Fibroblast of skin of right quadriceps (primary cell): ENCODE measurements at regions not wholly inside any gene's neighbourhood (a gene's known extent, or its start where the extent isn't known, plus 50 kb on each side); places are given as distances from the start of the nearest gene placed in this dataset.
"Not testable (repeated sequence)": the region's sequence is repeated elsewhere in the genome, so short reads cannot be mapped to it uniquely, and the experiment has no call there.

Experiments
- DNase-seq: peaks from one replicate; pipeline ENCODE4 v3.0.0-alpha.2; 2013

- no peak for DNase-seq
Measured at GRCh38 chr6:9921366-9921765, 493.5 kb downstream of the TFAP2A start.

GRCh38 chr6:9914951-9915350, 499.9 kb downstream of the TFAP2A start:
- no peak for DNase-seq

- no peak for DNase-seq
Measured at GRCh38 chr6:9901376-9901775, 513.5 kb downstream of the TFAP2A start.

- no peak for DNase-seq
Measured at GRCh38 chr6:9896806-9897205, 518.1 kb downstream of the TFAP2A start.

GRCh38 chr6:9890893-9891292, 524.0 kb downstream of the TFAP2A start:
- DNase-seq = no peak

- DNase-seq = no peak
Measured at GRCh38 chr6:9890469-9890868, 524.4 kb downstream of the TFAP2A start.

- no peak for DNase-seq
Measured at GRCh38 chr6:9878535-9878934, 536.3 kb downstream of the TFAP2A start.

- DNase-seq = no peak
Measured at GRCh38 chr6:9875605-9876353, 539.1 kb downstream of the TFAP2A start.

GRCh38 chr6:9862603-9863167, 552.2 kb downstream of the TFAP2A start:
- DNase-seq = no peak

- DNase-seq = no peak
Measured at GRCh38 chr6:9851541-9852380, 563.1 kb downstream of the TFAP2A start.

- DNase-seq = no peak
Measured at GRCh38 chr6:9851006-9851405, 563.9 kb downstream of the TFAP2A start.

- no peak for DNase-seq
Measured at GRCh38 chr6:9848094-9848493, 566.8 kb downstream of the TFAP2A start.

GRCh38 chr6:9841886-9842725, 572.8 kb downstream of the TFAP2A start:
- no peak for DNase-seq

- DNase-seq = no peak
Measured at GRCh38 chr6:9834233-9834632, 580.6 kb downstream of the TFAP2A start.

- DNase-seq = no peak
Measured at GRCh38 chr6:9831783-9832182, 583.1 kb downstream of the TFAP2A start.

- DNase-seq = no peak
Measured at GRCh38 chr6:9830808-9831207, 584.1 kb downstream of the TFAP2A start.

GRCh38 chr6:9825526-9825925, 589.3 kb downstream of the TFAP2A start:
- no peak for DNase-seq

- DNase-seq = not testable (repeated sequence)
Measured at GRCh38 chr6:9810727-9811126, 604.1 kb downstream of the TFAP2A start.

GRCh38 chr6:9810286-9810685, 604.6 kb downstream of the TFAP2A start:
- DNase-seq = no peak

GRCh38 chr6:9806195-9806594, 608.7 kb downstream of the TFAP2A start:
- DNase-seq = no peak

GRCh38 chr6:9801249-9801754, 613.6 kb downstream of the TFAP2A start:
- no peak for DNase-seq

- DNase-seq = no peak
Measured at GRCh38 chr6:9799582-9799981, 615.3 kb downstream of the TFAP2A start.

- DNase-seq = no peak
Measured at GRCh38 chr6:9796827-9797226, 618.0 kb downstream of the TFAP2A start.
